Stimulated activated CD4-positive, alpha-beta T cell treated with anti-CD3 and anti-CD28 coated beads, Interleukin-15, amount 100 ng/mL, for 1 hour (primary cell): ENCODE measurements at regions not wholly inside any gene's neighbourhood (a gene's known extent, or its start where the extent isn't known, plus 50 kb on each side); places are given as distances from the start of the nearest gene placed in this dataset.
"Not testable (repeated sequence)": the region's sequence is repeated elsewhere in the genome, so short reads cannot be mapped to it uniquely, and the experiment has no call there.

Experiments
- DNase-seq, 2 donors: peaks; one replicate each; pipeline ENCODE4 v3.0.0-alpha.2; 2020; ENCODE audit warnings: low read depth in 1 of 2, low spot score in 1 of 2

GRCh38 chr5:72598401-72599064, 91.3 kb upstream of the ZNF366 start:
- DNase-seq, result no peak

DNA sequence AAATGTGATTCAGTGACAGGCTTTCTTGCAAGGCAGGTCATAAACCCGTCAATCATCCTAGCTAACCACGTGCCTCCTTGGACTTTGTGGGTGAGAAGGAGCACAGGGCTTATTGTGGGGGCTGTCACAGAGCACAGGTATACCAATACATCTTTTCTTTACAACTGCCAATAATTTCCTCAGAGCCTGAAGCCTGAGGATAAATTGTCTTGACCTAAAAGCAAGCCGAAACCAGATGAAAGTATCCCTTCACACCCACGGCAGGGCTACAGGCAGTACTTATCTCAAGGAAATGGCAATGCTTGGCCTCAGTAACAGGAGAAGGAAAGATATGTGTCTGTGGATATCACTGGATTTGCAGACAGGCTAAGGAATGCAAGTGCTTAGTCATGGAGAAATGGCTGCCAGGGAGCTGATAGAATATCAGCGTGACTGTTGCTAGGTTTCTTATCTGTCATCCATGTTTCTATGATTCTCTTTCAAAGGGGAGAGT, 90.3 kb upstream of the ZNF366 start:
- no peak for DNase-seq

DNA sequence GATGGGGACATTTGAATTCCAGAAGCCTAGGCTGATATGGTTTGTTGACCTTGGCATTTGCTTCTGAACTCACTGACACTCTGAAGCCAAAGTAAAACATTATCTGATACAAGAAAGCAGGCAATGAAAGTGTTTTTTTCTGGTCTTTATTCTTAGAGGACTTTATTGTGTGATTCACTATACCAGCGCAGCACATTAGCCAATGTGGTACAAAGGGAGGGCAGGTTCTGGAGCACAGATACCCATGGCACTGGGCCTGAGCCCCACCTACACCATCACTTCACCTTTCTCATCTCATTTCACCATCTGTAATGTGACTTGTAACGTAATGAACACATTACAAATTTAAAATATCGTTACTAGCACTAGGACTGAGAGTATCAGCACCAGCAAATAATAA, 89.7 kb upstream of the ZNF366 start:
- no peak for DNase-seq

DNA sequence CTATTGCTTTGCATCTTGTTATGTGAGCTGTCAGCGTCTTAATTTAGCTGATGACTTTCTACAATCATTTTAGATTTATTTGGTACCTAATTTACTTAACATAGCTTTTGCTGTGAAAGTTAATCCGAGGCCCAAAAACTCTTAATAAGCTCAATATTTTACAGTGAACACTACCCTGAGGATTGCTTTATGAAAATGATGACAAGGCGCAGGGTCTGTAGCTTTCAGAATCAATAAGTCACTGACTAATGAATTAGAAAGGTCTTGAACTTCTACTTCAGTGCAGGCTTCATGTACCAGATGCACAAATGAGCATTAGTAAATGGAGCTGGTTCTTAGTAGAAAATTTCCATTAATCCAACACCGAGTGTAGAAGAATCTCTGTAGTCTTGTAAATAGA, 81.4 kb upstream of the ZNF366 start:
- DNase-seq, result no peak

DNA sequence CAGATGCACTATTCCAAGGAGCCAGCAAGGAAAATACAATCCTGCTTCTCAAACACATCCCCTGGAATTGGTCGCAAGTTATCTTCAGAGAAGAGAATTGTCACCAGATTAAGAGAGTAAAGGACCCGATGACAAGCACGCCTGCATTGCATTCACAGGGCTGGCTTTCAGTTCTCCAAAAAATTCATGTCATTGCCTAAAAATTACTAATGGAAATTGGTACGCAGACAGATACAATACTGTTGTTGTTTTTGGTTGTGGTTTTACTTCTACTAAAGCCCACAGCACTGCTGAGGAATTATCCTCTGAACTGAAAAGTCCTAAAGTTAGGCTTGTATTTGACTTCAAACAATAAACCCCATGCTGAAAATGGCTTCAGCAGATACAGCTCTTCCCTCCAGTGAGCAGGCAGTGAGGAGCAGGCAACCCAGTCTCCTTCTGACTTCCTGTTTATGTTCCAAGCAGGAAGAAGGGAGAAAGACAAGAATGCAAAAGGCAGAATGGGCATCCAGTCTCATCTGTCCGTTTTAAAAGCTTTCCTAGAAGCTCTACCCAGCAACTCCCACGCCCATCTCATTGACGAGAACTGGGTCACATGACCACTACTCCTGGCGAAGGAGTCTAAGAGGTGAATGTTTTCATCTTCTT, 80.6 kb upstream of the ZNF366 start:
- no peak for DNase-seq

GRCh38 chr5:72586788-72587530, 79.7 kb upstream of the ZNF366 start:
- DNase-seq, result no peak

GRCh38 chr5:72584466-72584865, 77.3 kb upstream of the ZNF366 start:
- DNase-seq, result no peak

- DNase-seq, result not testable (repeated sequence)
Measured at GRCh38 chr5:72579290-72579689, 72.1 kb upstream of the ZNF366 start.

GRCh38 chr5:72572236-72572765, 65.1 kb upstream of the ZNF366 start:
- no peak for DNase-seq

GRCh38 chr5:72569408-72569944, 62.3 kb upstream of the ZNF366 start:
- DNase-seq, result no peak

- no peak for DNase-seq
Measured at GRCh38 chr5:72566746-72567145, 59.5 kb upstream of the ZNF366 start.

- no peak for DNase-seq
Measured at GRCh38 chr5:72565513-72566289, 58.5 kb upstream of the ZNF366 start.

DNA sequence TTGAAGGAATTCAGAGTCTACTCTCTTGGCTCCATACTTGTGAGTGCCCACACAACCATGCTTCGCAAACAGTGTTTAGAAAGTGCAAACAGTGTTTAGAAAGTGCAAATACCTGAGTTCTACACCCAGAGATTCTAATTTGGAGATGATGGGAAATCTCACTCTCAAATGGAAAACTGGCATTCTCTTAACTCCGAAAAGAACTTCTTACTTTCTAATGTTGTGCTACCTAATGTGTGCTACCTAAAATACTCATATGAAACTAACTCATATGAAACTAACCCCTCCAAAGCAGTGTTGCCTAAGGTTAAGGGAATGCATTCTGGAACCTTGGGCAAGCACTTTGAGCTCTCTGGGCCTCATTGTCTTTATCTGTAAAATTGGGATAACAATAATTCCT, 55.5 kb upstream of the ZNF366 start:
- no peak for DNase-seq

- DNase-seq, result no peak
Measured at GRCh38 chr5:72561148-72561972, 54.1 kb upstream of the ZNF366 start.

DNA sequence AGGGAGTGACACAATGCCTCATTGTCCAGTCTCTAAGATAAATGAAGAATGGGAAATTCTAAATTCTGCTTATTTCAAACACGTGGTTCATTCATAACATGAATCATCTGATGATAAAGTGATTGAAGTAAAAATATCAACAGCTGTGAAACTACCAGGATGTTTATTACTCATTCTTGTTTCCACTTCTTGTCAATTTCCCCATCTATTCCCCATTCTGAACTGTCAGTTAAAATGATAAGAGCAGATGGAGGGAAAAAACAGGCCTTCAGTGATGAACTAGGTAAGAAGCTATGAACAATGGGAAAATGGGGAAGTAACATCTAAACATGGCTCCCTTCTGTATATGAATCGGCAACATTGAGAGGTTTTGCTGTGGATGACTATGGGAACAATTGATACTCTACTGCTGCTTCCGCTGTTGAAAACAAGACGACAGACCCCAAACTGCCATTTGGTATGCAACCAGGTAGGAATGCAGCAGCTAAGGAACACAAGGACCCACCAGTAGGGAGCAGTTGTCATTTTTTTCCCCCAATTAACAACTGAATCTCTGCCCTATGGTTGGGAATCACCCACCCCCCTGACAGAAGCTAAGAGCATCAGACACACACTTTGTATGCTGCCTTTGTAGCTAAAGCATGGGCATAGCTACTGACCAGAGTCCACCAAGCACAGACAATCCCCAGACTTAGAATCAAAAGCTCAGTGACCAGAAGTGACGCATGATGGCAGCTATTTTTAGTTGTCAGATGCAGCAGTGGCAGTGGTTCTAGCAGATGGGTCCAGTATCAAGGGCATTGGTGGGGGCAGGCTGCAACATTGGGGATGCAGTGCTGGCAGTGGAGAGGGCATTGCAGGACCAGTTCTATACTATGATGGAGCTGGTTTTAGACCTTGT, 52.9 kb upstream of the ZNF366 start:
- DNase-seq, result no peak

- DNase-seq, result no peak
Measured at GRCh38 chr5:72558383-72558782, 51.2 kb upstream of the ZNF366 start.

DNA sequence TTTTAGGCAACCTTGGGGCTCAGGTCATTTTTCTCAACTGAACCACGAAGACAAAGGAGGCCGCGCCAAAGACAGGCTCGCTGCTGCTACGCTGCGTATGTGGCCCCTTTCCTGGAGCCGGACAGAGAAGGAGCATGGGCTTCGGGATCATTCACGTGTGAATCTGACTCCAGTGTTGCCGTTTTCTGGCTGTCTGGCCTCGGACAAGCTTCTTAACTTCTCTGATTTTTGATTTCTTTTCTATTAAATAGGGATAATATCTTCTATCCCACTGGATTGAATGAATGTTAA, 50.8 kb upstream of the ZNF366 start:
- no peak for DNase-seq

- no peak for DNase-seq
Measured at GRCh38 chr5:72557167-72558045, 50.2 kb upstream of the ZNF366 start.
